ENCODE measurements at regions not wholly inside any gene's neighbourhood (a gene's known extent, or its start where the extent isn't known, plus 50 kb on each side); places are given as distances from the start of the nearest gene placed in this dataset.
"Not testable (repeated sequence)": the region's sequence is repeated elsewhere in the genome, so short reads cannot be mapped to it uniquely, and the experiment has no call there.

GRCh38 chr3:30538791-30539190 lies 67.6 kb upstream of the TGFBR2 start:
- H3K4me3 ChIP-seq: no peak overlapping the region
- H3K79me2 ChIP-seq: no peaks in the 10 kb centered on the region
- no peaks in the 10 kb centered on the region for H4K20me1 ChIP-seq (ENCODE audit: insufficient read depth, poor library complexity, severe bottlenecking)
- H3K27ac ChIP-seq: no peak overlapping the region
- no peaks in the 10 kb centered on the region for H3K9me2 ChIP-seq (replicated peaks; ENCODE audit: insufficient read depth)
- WGBS (ENCODE audit: low lambda C conversion rate, missing lambda C conversion rate): 79% methylated on average over 1 of the region's 1 CpG
- DNase-seq (ENCODE audit: low spot score): no peak
- H3K9me3 ChIP-seq (ENCODE audit: low read depth): no peaks in the 10 kb centered on the region
- no peak overlapping the region for H2AFZ ChIP-seq
- TF ChIP-seq, protein P1, sequence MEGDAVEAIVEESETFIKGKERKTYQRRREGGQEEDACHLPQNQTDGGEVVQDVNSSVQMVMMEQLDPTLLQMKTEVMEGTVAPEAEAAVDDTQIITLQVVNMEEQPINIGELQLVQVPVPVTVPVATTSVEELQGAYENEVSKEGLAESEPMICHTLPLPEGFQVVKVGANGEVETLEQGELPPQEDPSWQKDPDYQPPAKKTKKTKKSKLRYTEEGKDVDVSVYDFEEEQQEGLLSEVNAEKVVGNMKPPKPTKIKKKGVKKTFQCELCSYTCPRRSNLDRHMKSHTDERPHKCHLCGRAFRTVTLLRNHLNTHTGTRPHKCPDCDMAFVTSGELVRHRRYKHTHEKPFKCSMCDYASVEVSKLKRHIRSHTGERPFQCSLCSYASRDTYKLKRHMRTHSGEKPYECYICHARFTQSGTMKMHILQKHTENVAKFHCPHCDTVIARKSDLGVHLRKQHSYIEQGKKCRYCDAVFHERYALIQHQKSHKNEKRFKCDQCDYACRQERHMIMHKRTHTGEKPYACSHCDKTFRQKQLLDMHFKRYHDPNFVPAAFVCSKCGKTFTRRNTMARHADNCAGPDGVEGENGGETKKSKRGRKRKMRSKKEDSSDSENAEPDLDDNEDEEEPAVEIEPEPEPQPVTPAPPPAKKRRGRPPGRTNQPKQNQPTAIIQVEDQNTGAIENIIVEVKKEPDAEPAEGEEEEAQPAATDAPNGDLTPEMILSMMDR (IDR thresholded peaks at IDR 0.05; ENCODE audit: poor library complexity): no peak
- no peak for TF ChIP-seq EZH2phosphoT487 (IDR thresholded peaks at IDR 0.05; ENCODE audit: low read depth, severe bottlenecking, unreplicated experiment)
- no peak for TF ChIP-seq EZH2 (IDR thresholded peaks at IDR 0.05; ENCODE audit: borderline replicate concordance)
- H3K4me2 ChIP-seq: no peak overlapping the region
- H3K4me1 ChIP-seq (ENCODE audit: insufficient read depth): no peaks in the 10 kb centered on the region
- no peaks in the 10 kb centered on the region for H3K27me3 ChIP-seq
- no peaks in the 10 kb centered on the region for H3K36me3 ChIP-seq (replicated peaks; ENCODE audit: insufficient read depth, low read depth)

GRCh38 chr3:30539206-30539605 lies 67.2 kb upstream of the TGFBR2 start:
- 75% methylated on average over 4 of the region's 4 CpGs for WGBS (ENCODE audit: low lambda C conversion rate, missing lambda C conversion rate)
- H3K27ac ChIP-seq: peak overlapping the region; percentile 3

DNA sequence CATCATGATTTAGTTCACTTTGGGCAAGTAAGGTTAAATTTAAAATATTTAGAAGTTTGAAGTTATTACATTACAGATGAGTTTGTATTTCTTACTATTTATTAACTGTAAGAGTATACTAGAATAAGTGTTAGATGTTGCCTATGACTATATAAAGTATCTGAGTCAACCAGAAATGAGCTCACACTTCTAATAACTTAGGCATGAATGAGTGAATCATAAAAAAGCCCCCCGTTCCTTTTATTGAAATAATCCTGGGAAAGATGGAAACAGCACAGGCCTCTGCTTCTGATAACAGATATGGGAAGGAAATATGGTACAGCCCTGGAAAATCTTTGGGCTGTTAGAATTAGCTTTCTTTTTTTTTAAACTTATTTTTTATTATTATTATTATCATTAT lies 66.6 kb upstream of the TGFBR2 start:
- Histone ChIP-seq H3K36me3 (replicated peaks; ENCODE audit: insufficient read depth, low read depth) (no peaks in the 10 kb centered on the region), H2AFZ (no peak overlapping the region), H3K27ac (peak overlapping the region; percentile 3), H4K20me1 (ENCODE audit: insufficient read depth, poor library complexity, severe bottlenecking) (no peaks in the 10 kb centered on the region), H3K9me3 (ENCODE audit: low read depth) (no peaks in the 10 kb centered on the region), H3K4me1 (ENCODE audit: insufficient read depth) (no peaks in the 10 kb centered on the region), H3K27me3 (no peaks in the 10 kb centered on the region), H3K4me2 (peak overlapping the region; percentile 22), H3K4me3 (no peak overlapping the region), H3K9me2 (replicated peaks; ENCODE audit: insufficient read depth) (no peaks in the 10 kb centered on the region), H3K79me2 (no peaks in the 10 kb centered on the region)
- no peak for DNase-seq (ENCODE audit: low spot score)
- WGBS (ENCODE audit: low lambda C conversion rate, missing lambda C conversion rate): 50% methylated on average over 1 of the region's 1 CpG
- TF ChIP-seq EZH2phosphoT487 (IDR thresholded peaks at IDR 0.05; ENCODE audit: low read depth, severe bottlenecking, unreplicated experiment): no peak
- TF ChIP-seq, protein P1 (IDR thresholded peaks at IDR 0.05; ENCODE audit: poor library complexity): no peak
- TF ChIP-seq EZH2 (IDR thresholded peaks at IDR 0.05; ENCODE audit: borderline replicate concordance): no peak

More at GRCh38 chr3:30539206-30539605, 67.2 kb upstream of the TGFBR2 start:
- H3K4me2 ChIP-seq: peak overlapping the region; percentile 22
- no peaks in the 10 kb centered on the region for H3K36me3 ChIP-seq (replicated peaks; ENCODE audit: insufficient read depth, low read depth)
- H3K9me2 ChIP-seq (replicated peaks; ENCODE audit: insufficient read depth): no peaks in the 10 kb centered on the region
- no peaks in the 10 kb centered on the region for H3K9me3 ChIP-seq (ENCODE audit: low read depth)
- H3K4me1 ChIP-seq (ENCODE audit: insufficient read depth): no peaks in the 10 kb centered on the region
- TF ChIP-seq EZH2 (IDR thresholded peaks at IDR 0.05; ENCODE audit: borderline replicate concordance) (no peak), EZH2phosphoT487 (IDR thresholded peaks at IDR 0.05; ENCODE audit: low read depth, severe bottlenecking, unreplicated experiment) (no peak)
- TF ChIP-seq, protein P1 (IDR thresholded peaks at IDR 0.05; ENCODE audit: poor library complexity): no peak
- no peaks in the 10 kb centered on the region for H4K20me1 ChIP-seq (ENCODE audit: insufficient read depth, poor library complexity, severe bottlenecking)
- no peak for DNase-seq (ENCODE audit: low spot score)
- no peaks in the 10 kb centered on the region for H3K27me3 ChIP-seq
- H2AFZ ChIP-seq: no peak overlapping the region
- H3K4me3 ChIP-seq: no peak overlapping the region
- H3K79me2 ChIP-seq: no peaks in the 10 kb centered on the region

DNA sequence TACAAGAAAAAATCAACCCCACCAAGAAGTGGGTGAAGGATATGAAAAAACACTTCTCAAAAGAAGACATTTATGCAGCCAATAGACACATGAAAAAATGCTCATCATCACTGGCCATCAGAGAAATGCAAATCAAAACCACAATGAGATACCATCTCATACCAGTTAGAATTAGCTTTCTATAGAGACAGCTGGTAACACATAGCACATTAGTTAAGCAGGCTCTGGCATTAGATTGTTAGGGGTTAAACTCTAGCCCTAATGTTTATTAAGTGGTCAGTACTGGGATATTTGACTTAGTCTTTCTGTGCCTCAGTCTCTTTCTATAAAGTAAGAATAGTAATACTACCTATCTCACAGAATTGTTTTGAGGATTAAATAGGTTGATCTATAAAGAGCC lies 65.2 kb upstream of the TGFBR2 start:
- H3K4me2 ChIP-seq; H3K27ac ChIP-seq; H4K20me1 ChIP-seq (ENCODE audit: insufficient read depth, poor library complexity, severe bottlenecking); H3K79me2 ChIP-seq; H3K36me3 ChIP-seq (replicated peaks; ENCODE audit: insufficient read depth, low read depth); H3K9me3 ChIP-seq (ENCODE audit: low read depth); H3K27me3 ChIP-seq; H2AFZ ChIP-seq; H3K9me2 ChIP-seq (replicated peaks; ENCODE audit: insufficient read depth); DNase-seq (ENCODE audit: low spot score); H3K4me1 ChIP-seq (ENCODE audit: insufficient read depth); H3K4me3 ChIP-seq: not testable (repeated sequence)

Measured in hepatocyte (in vitro differentiated cells).